ENCODE measurements at regions not wholly inside any gene's neighbourhood (a gene's known extent, or its start where the extent isn't known, plus 50 kb on each side); places are given as distances from the start of the nearest gene placed in this dataset.

DNA sequence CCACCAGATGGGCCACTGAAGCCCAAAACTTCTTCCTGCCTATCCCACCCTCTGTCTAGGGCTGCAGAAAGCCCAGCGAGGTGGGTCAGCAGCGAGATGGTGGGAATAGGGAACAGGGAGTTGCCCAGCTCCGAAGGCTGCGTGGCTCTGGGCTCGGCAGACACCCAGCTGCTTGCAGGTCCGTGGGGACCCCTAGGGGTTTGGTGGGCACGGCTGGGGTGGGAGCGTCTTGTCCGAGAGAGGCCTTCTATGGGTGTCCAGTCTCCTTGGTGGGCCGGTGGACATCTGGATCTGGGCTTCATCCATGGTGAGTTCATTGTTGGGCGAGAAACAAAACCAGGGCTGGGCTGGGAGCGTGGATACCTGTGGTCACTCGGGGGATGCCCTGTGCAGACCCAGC is 1211.0 kb downstream of the BRD1 start:
- TF ChIP-seq RARB (CRISPR knock-in tag; IDR thresholded peaks at IDR 0.05): no peak
- no peak for TF ChIP-seq PPARA (CRISPR knock-in tag; IDR thresholded peaks at IDR 0.05; ENCODE audit: borderline replicate concordance)
- TF ChIP-seq, protein P1, sequence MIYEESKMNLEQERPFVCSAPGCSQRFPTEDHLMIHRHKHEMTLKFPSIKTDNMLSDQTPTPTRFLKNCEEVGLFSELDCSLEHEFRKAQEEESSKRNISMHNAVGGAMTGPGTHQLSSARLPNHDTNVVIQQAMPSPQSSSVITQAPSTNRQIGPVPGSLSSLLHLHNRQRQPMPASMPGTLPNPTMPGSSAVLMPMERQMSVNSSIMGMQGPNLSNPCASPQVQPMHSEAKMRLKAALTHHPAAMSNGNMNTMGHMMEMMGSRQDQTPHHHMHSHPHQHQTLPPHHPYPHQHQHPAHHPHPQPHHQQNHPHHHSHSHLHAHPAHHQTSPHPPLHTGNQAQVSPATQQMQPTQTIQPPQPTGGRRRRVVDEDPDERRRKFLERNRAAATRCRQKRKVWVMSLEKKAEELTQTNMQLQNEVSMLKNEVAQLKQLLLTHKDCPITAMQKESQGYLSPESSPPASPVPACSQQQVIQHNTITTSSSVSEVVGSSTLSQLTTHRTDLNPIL (CRISPR knock-in tag; IDR thresholded peaks at IDR 0.05; ENCODE audit: low read depth): no peak
- no peak for TF ChIP-seq ZNF70 (CRISPR knock-in tag; IDR thresholded peaks at IDR 0.05)
- no peak for TF ChIP-seq ISL1 (CRISPR knock-in tag; IDR thresholded peaks at IDR 0.05)
- no peak for TF ChIP-seq OSR1 (CRISPR knock-in tag; IDR thresholded peaks at IDR 0.05)
- TF ChIP-seq TCF4 (CRISPR knock-in tag; IDR thresholded peaks at IDR 0.05; ENCODE audit: borderline replicate concordance): no peak
- TF ChIP-seq ZC3H10 (CRISPR knock-in tag; IDR thresholded peaks at IDR 0.05): no peak
- TF ChIP-seq, protein P2, sequence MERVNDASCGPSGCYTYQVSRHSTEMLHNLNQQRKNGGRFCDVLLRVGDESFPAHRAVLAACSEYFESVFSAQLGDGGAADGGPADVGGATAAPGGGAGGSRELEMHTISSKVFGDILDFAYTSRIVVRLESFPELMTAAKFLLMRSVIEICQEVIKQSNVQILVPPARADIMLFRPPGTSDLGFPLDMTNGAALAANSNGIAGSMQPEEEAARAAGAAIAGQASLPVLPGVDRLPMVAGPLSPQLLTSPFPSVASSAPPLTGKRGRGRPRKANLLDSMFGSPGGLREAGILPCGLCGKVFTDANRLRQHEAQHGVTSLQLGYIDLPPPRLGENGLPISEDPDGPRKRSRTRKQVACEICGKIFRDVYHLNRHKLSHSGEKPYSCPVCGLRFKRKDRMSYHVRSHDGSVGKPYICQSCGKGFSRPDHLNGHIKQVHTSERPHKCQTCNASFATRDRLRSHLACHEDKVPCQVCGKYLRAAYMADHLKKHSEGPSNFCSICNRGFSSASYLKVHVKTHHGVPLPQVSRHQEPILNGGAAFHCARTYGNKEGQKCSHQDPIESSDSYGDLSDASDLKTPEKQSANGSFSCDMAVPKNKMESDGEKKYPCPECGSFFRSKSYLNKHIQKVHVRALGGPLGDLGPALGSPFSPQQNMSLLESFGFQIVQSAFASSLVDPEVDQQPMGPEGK (CRISPR knock-in tag; IDR thresholded peaks at IDR 0.05; ENCODE audit: borderline replicate concordance): no peak
- TF ChIP-seq, protein P3, sequence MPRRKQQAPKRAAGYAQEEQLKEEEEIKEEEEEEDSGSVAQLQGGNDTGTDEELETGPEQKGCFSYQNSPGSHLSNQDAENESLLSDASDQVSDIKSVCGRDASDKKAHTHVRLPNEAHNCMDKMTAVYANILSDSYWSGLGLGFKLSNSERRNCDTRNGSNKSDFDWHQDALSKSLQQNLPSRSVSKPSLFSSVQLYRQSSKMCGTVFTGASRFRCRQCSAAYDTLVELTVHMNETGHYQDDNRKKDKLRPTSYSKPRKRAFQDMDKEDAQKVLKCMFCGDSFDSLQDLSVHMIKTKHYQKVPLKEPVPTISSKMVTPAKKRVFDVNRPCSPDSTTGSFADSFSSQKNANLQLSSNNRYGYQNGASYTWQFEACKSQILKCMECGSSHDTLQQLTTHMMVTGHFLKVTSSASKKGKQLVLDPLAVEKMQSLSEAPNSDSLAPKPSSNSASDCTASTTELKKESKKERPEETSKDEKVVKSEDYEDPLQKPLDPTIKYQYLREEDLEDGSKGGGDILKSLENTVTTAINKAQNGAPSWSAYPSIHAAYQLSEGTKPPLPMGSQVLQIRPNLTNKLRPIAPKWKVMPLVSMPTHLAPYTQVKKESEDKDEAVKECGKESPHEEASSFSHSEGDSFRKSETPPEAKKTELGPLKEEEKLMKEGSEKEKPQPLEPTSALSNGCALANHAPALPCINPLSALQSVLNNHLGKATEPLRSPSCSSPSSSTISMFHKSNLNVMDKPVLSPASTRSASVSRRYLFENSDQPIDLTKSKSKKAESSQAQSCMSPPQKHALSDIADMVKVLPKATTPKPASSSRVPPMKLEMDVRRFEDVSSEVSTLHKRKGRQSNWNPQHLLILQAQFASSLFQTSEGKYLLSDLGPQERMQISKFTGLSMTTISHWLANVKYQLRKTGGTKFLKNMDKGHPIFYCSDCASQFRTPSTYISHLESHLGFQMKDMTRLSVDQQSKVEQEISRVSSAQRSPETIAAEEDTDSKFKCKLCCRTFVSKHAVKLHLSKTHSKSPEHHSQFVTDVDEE (CRISPR knock-in tag; IDR thresholded peaks at IDR 0.05): no peak

All from SK-N-SH treated with all-trans-retinoic acid at 6 μM for 48 hours (cell line).